Muscle of leg (tissue), 3 donors: ENCODE measurements at regions not wholly inside any gene's neighbourhood (a gene's known extent, or its start where the extent isn't known, plus 50 kb on each side); places are given as distances from the start of the nearest gene placed in this dataset.

Experiments
- DNase-seq: peaks from one replicate; pipeline ENCODE4 v3.0.0; 2013
- H3K27ac ChIP-seq: one replicate; pipeline ENCODE4 v1.5.1; 2013; ENCODE audit warnings: mild to moderate bottlenecking, low read length, control low read depth
- H3K27me3 ChIP-seq: one replicate; pipeline ENCODE4 v1.6.1; 2013; ENCODE audit warnings: low read length; ENCODE audit not compliant: control insufficient read depth, insufficient read depth
- H3K36me3 ChIP-seq: one replicate; pipeline ENCODE4 v1.6.1; 2013; ENCODE audit warnings: low read length; ENCODE audit not compliant: control insufficient read depth, insufficient read depth
- H3K4me1 ChIP-seq: one replicate; pipeline ENCODE4 v1.6.1; 2013; ENCODE audit warnings: low read length; ENCODE audit not compliant: control insufficient read depth, insufficient read depth
- H3K4me3 ChIP-seq: one replicate; pipeline ENCODE4 v1.5.1; 2013; ENCODE audit warnings: low read length, control low read depth
- H3K9me3 ChIP-seq: replicated peaks from 2 replicates; pipeline ENCODE4 v1.6.1; 2013; ENCODE audit warnings: low read depth, low read length; ENCODE audit not compliant: control insufficient read depth
- WGBS: methylation state at CpG from one replicate; pipeline ENCODE4 v1.1.5; 2013; ENCODE audit warnings: missing lambda C conversion rate; ENCODE audit not compliant: insufficient coverage; 5-methylcytosine and 5-hydroxymethylcytosine counted together

- no peak overlapping the region for H3K27ac ChIP-seq
- no peak overlapping the region for H3K4me3 ChIP-seq
- 40% methylated on average over 1 of the region's 3 CpGs for WGBS
- no peaks in the 10 kb centered on the region for H3K4me1 ChIP-seq
- H3K9me3 ChIP-seq = peaks cover 6% of the 10 kb centered on the region
- no peaks in the 10 kb centered on the region for H3K36me3 ChIP-seq
- DNase-seq = peak; percentile 64
- H3K27me3 ChIP-seq = no peaks in the 10 kb centered on the region
Observed at GRCh38 chr18:4582431-4583335, 127.6 kb upstream of the DLGAP1 start.

DNA sequence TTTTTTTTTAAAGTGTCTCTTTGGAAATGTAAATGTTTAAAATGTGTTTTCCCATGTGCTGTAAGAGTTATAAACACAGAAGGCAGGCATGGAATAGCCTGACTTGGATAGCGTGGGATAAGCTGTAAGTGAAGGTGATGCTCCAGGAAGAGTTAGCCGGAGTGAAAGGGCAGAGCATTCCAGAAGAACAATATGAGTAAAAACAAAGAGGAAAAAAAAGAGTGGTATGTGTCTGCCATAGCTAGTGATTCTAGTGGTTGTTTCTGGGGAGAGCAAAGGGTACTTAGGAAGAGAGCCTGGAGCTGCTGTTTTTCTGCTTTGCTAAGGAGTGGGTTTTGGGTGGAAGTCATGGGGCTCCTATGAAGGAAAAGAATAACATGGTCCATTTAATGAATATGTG, 126.9 kb upstream of the DLGAP1 start:
- no peak overlapping the region for H3K27ac ChIP-seq
- H3K27me3 ChIP-seq = no peaks in the 10 kb centered on the region
- H3K36me3 ChIP-seq = no peaks in the 10 kb centered on the region
- 74% methylated on average over 2 of the region's 2 CpGs for WGBS
- H3K9me3 ChIP-seq = peaks cover 8% of the 10 kb centered on the region
- H3K4me1 ChIP-seq = no peaks in the 10 kb centered on the region
- no peak for DNase-seq
- no peak overlapping the region for H3K4me3 ChIP-seq

DNA sequence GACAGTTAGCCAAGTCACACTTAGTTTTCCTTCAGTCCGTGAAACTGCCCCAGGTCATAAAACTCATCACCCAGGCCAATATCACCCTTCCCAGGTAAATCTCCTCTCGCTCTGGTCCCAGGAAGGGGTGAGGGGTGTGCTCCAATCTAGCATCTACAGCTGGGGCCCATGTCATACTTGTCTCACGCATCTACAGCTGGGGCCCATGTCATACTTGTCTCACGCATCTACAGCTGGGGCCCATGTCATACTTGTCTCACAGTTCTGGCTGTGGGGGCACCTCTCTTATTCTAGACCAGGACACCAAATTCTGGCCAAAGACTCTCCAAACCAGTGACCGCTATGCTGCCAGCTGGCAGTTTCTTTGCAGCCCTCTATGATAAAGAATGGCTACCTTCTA, 123.3 kb upstream of the DLGAP1 start:
- DNase-seq = no peak
- peaks cover 14% of the 10 kb centered on the region for H3K9me3 ChIP-seq
- H3K27me3 ChIP-seq = no peaks in the 10 kb centered on the region
- no peaks in the 10 kb centered on the region for H3K4me1 ChIP-seq
- no peak overlapping the region for H3K4me3 ChIP-seq
- H3K36me3 ChIP-seq = no peaks in the 10 kb centered on the region
- H3K27ac ChIP-seq = no peak overlapping the region
- WGBS = 95% methylated on average over 3 of the region's 5 CpGs

- peaks cover 14% of the 10 kb centered on the region for H3K9me3 ChIP-seq
- no peaks in the 10 kb centered on the region for H3K27me3 ChIP-seq
- DNase-seq = no peak
- H3K4me1 ChIP-seq = no peaks in the 10 kb centered on the region
- 79% methylated on average over 2 of the region's 3 CpGs for WGBS
- no peak overlapping the region for H3K27ac ChIP-seq
- H3K36me3 ChIP-seq = no peaks in the 10 kb centered on the region
- no peak overlapping the region for H3K4me3 ChIP-seq
Observed at GRCh38 chr18:4573735-4574134, 118.6 kb upstream of the DLGAP1 start.

- H3K27ac ChIP-seq = no peak overlapping the region
- no peak overlapping the region for H3K4me3 ChIP-seq
- peaks cover 3% of the 10 kb centered on the region for H3K9me3 ChIP-seq
- H3K4me1 ChIP-seq = no peaks in the 10 kb centered on the region
- H3K36me3 ChIP-seq = no peaks in the 10 kb centered on the region
- WGBS = no CpG with 5 or more reads among the region's 3 CpGs
- DNase-seq = no peak
- no peaks in the 10 kb centered on the region for H3K27me3 ChIP-seq
Observed at GRCh38 chr18:4557502-4557901, 102.4 kb upstream of the DLGAP1 start.

DNA sequence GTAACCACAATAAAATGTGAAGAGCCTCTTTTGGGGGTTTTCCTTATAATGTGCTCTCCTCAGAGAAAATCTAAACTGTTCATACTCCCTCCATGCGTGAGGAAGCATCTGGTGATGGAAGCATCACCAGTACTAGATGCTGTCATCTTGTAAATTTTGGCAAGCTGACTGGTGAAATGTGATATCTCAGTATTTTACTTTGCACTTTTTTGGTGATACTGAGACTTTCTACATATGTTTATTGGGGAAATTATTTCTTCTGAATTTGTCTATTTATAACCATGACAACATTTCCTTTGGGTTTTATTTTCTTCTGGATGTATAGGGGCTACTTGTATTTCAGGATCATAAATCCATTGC, 95.9 kb upstream of the DLGAP1 start:
- no peak overlapping the region for H3K27ac ChIP-seq
- no CpG with 5 or more reads among the region's 1 CpG for WGBS
- no peaks in the 10 kb centered on the region for H3K9me3 ChIP-seq
- peak; percentile 85 for DNase-seq
- no peak overlapping the region for H3K4me3 ChIP-seq
- H3K27me3 ChIP-seq = no peaks in the 10 kb centered on the region
- H3K4me1 ChIP-seq = no peaks in the 10 kb centered on the region
- H3K36me3 ChIP-seq = no peaks in the 10 kb centered on the region

GRCh38 chr18:4549164-4549872, 94.2 kb upstream of the DLGAP1 start:
- H3K27me3 ChIP-seq = no peaks in the 10 kb centered on the region
- no peak overlapping the region for H3K4me3 ChIP-seq
- H3K4me1 ChIP-seq = no peaks in the 10 kb centered on the region
- H3K9me3 ChIP-seq = no peaks in the 10 kb centered on the region
- no peak overlapping the region for H3K27ac ChIP-seq
- peak; percentile 87 for DNase-seq
- H3K36me3 ChIP-seq = no peaks in the 10 kb centered on the region

GRCh38 chr18:4547126-4547525, 92.0 kb upstream of the DLGAP1 start:
- Histone ChIP-seq H3K4me1 (no peaks in the 10 kb centered on the region), H3K36me3 (no peaks in the 10 kb centered on the region), H3K9me3 (no peaks in the 10 kb centered on the region), H3K4me3 (no peak overlapping the region), H3K27me3 (no peaks in the 10 kb centered on the region), H3K27ac (no peak overlapping the region)
- no peak for DNase-seq
- WGBS = 89% methylated on average over 3 of the region's 6 CpGs

- Histone ChIP-seq H3K27ac (no peak overlapping the region), H3K27me3 (no peaks in the 10 kb centered on the region), H3K4me1 (no peaks in the 10 kb centered on the region), H3K4me3 (no peak overlapping the region), H3K9me3 (no peaks in the 10 kb centered on the region), H3K36me3 (no peaks in the 10 kb centered on the region)
- WGBS = 94% methylated on average over 2 of the region's 6 CpGs
- no peak for DNase-seq
Observed at GRCh38 chr18:4544142-4544541, 89.0 kb upstream of the DLGAP1 start.

GRCh38 chr18:4543711-4544110, 88.6 kb upstream of the DLGAP1 start:
- no peak overlapping the region for H3K4me3 ChIP-seq
- no peaks in the 10 kb centered on the region for H3K9me3 ChIP-seq
- no peak overlapping the region for H3K27ac ChIP-seq
- no peaks in the 10 kb centered on the region for H3K36me3 ChIP-seq
- no peaks in the 10 kb centered on the region for H3K4me1 ChIP-seq
- DNase-seq = no peak
- no peaks in the 10 kb centered on the region for H3K27me3 ChIP-seq
